GM12878 (cell line): ENCODE measurements at regions not wholly inside any gene's neighbourhood (a gene's known extent, or its start where the extent isn't known, plus 50 kb on each side); places are given as distances from the start of the nearest gene placed in this dataset.

Experiments
- ATAC-seq: fragments of 200-7000 bp; cut with Tn5 transposase; 3 replicates; pipeline ENCODE4 v1.9.1; 2020; ENCODE audit warnings: mild to moderate bottlenecking, moderate library complexity
- BruUV-seq: library from RNA; stranded (reverse); fragments of 400-500 nt; replicated peaks from 2 replicates; lab custom pipeline; 2021; lab: Mats Ljungman, UMichigan
- CTCF ChIA-PET: fragments of 300-600 bp; sonication (Branson Sonifier 250); formaldehyde crosslinking; extraction: SDS; loops from one replicate; lab custom pipeline; 2021; ENCODE audit warnings: inconsistent platforms; lab: Yijun Ruan, JAX
- POLR2A ChIA-PET: fragments of 350-600 bp; formaldehyde crosslinking; extraction: SDS; loops from one replicate; lab custom pipeline; 2021; ENCODE audit warnings: inconsistent platforms; lab: Charles Lee
- RAD21 ChIA-PET: fragments of 300-600 bp; sonication (Branson Sonifier 250); formaldehyde crosslinking; loops from one replicate; lab custom pipeline; 2023; ENCODE audit warnings: antibody characterized with exemption; ENCODE audit not compliant: unreplicated experiment; lab: Charles Lee
- SMC1A ChIA-PET: fragments of 300-600 bp; sonication (Branson Sonifier 250); formaldehyde crosslinking; loops from one replicate; lab custom pipeline; 2023; ENCODE audit not compliant: unreplicated experiment, uncharacterized antibody; lab: Charles Lee
- DNase-seq: peaks from one replicate; pipeline ENCODE4 v3.0.0-alpha.2; 2011; ENCODE audit warnings: low read depth, low spot score
- FAIRE-seq: peaks from 3 replicates; lab custom pipeline; 2011; peaks lifted over from hg19 to GRCh38; lab: Jason Lieb, UNC
- H2AFZ ChIP-seq: 2 replicates; pipeline ENCODE4 v1.6.0; 2011; ENCODE audit warnings: low read depth, low read length, control low read depth; ENCODE audit not compliant: control insufficient read depth
- H3K27ac ChIP-seq: 2 replicates; pipeline ENCODE4 v1.5.1; 2011; ENCODE audit warnings: control low read depth; ENCODE audit not compliant: control insufficient read depth, insufficient read depth
- H3K27me3 ChIP-seq, 2 experiments: replicated peaks in 1 of 2; 2 replicates each; pipeline versions ENCODE4 v1.6.0 to v1.6.1; 2011; ENCODE audit warnings: low read length in 1 of 2; ENCODE audit not compliant: control insufficient read depth in 2 of 2, insufficient read depth in 2 of 2
- H3K36me3 ChIP-seq, 2 experiments: 2 replicates each; pipeline ENCODE4 v1.5.1; 2011; ENCODE audit warnings: low read length in 1 of 2; ENCODE audit not compliant: control insufficient read depth in 2 of 2, insufficient read depth in 2 of 2
- H3K4me1 ChIP-seq: 2 replicates; pipeline ENCODE4 v1.6.1; 2011; ENCODE audit warnings: mild to moderate bottlenecking, low read length, moderate library complexity, mixed read lengths; ENCODE audit not compliant: control insufficient read depth, insufficient read depth
- H3K4me2 ChIP-seq: 2 replicates; pipeline ENCODE4 v1.6.0; 2011; ENCODE audit warnings: control low read depth; ENCODE audit not compliant: control insufficient read depth, insufficient read depth
- H3K4me3 ChIP-seq: fragments of 200-600 bp; sonication (generic); 2 replicates; pipeline ENCODE4 v1.5.1; 2016
- H3K79me2 ChIP-seq: 2 replicates; pipeline ENCODE4 v1.6.0; 2011; ENCODE audit warnings: low read length; ENCODE audit not compliant: control insufficient read depth, insufficient read depth
- H3K9ac ChIP-seq: 2 replicates; pipeline ENCODE4 v1.8.0; 2011; ENCODE audit warnings: low read length, control low read depth, mixed read lengths; ENCODE audit not compliant: control insufficient read depth, insufficient read depth
- H3K9me3 ChIP-seq: replicated peaks from 3 replicates; pipeline ENCODE4 v1.5.1; 2011; ENCODE audit warnings: mild to moderate bottlenecking, low read length; ENCODE audit not compliant: control insufficient read depth, insufficient read depth
- H4K20me1 ChIP-seq: 2 replicates; pipeline ENCODE4 v1.6.0; 2011; ENCODE audit not compliant: control insufficient read depth, insufficient read depth
- ATF2 ChIP-seq: IDR thresholded peaks from 2 replicates; pipeline ENCODE4 v1.6.1; 2012; ENCODE audit warnings: low read length, inconsistent platforms
- BACH1 ChIP-seq: fragments of 450-650 bp; IDR thresholded peaks from 2 replicates; pipeline ENCODE4 v1.6.1; 2017; ENCODE audit warnings: mild to moderate bottlenecking, borderline replicate concordance
- CBX3 ChIP-seq: fragments of 200-600 bp; sonication (generic); IDR thresholded peaks from 2 replicates; pipeline ENCODE4 v1.6.1; 2016; ENCODE audit warnings: low read depth, borderline replicate concordance
- EGR1 ChIP-seq, 2 experiments: IDR thresholded peaks; 1 replicate in 1 of 2; 2 replicates in 1 of 2; pipeline ENCODE4 v1.6.1; 2011 to 2012; ENCODE audit warnings: low read depth in 2 of 2, low read length in 2 of 2, borderline replicate concordance in 1 of 2, mild to moderate bottlenecking in 1 of 2, moderate library complexity in 1 of 2
- FOXK2 ChIP-seq: fragments of 450-650 bp; IDR thresholded peaks from 2 replicates; pipeline ENCODE4 v1.6.1; 2017; ENCODE audit warnings: mild to moderate bottlenecking, moderate library complexity
- HSF1 ChIP-seq: fragments of 150-350 bp; IDR thresholded peaks from 2 replicates; pipeline ENCODE4 v1.6.1; 2014; ENCODE audit warnings: mild to moderate bottlenecking, low read depth, low read length
- MTA3 ChIP-seq: IDR thresholded peaks from 2 replicates; pipeline ENCODE4 v1.6.1; 2012; ENCODE audit warnings: low read length, inconsistent platforms, borderline replicate concordance
- MXI1 ChIP-seq: fragments of 150-350 bp; IDR thresholded peaks from 2 replicates; pipeline ENCODE4 v1.6.1; 2011; ENCODE audit warnings: low read depth, mild to moderate bottlenecking, inconsistent platforms, low read length, improper control_type of control experiment
- MYC ChIP-seq: IDR thresholded peaks from 2 replicates; pipeline ENCODE4 v1.6.1; 2011; ENCODE audit warnings: mild to moderate bottlenecking, low read length, moderate library complexity, inconsistent platforms; ENCODE audit not compliant: insufficient read depth, insufficient replicate concordance, insufficient read length, severe bottlenecking
- NR2C2 ChIP-seq: IDR thresholded peaks from 2 replicates; pipeline ENCODE4 v1.6.1; 2011; ENCODE audit warnings: borderline replicate concordance, low read depth; ENCODE audit not compliant: control insufficient read depth, insufficient read length
- PML ChIP-seq: IDR thresholded peaks from 2 replicates; pipeline ENCODE4 v1.6.1; 2012; ENCODE audit warnings: low read length, inconsistent platforms
- SMAD5 ChIP-seq: IDR thresholded peaks from 2 replicates; pipeline ENCODE4 v1.6.1; 2016; ENCODE audit warnings: antibody characterized with exemption, low read depth
- STAT3 ChIP-seq: IDR thresholded peaks from 2 replicates; pipeline ENCODE4 v1.6.1; 2011; ENCODE audit warnings: low read depth, low read length, improper control_type of control experiment
- USF1 ChIP-seq: IDR thresholded peaks from 2 replicates; pipeline ENCODE4 v1.6.1; 2011; ENCODE audit warnings: borderline replicate concordance, low read depth, mild to moderate bottlenecking, moderate library complexity, mixed read lengths, low read length; ENCODE audit not compliant: insufficient read depth; ENCODE audit errors: extremely low read length
- YBX1 ChIP-seq: fragments of 450-650 bp; IDR thresholded peaks from 2 replicates; pipeline ENCODE4 v1.6.1; 2016; ENCODE audit warnings: antibody characterized with exemption
- ZNF274 ChIP-seq: IDR thresholded peaks from one replicate; pipeline ENCODE4 v1.8.0; 2011; ENCODE audit not compliant: insufficient read length, insufficient read depth
- ZNF687 ChIP-seq: fragments of 450-650 bp; IDR thresholded peaks from 2 replicates; pipeline ENCODE4 v1.6.1; 2017; ENCODE audit warnings: mild to moderate bottlenecking, moderate library complexity
- WGBS: methylation state at CpG from one replicate; pipeline ENCODE4 v1.1.6; 2016; ENCODE audit warnings: low lambda C conversion rate; ENCODE audit not compliant: insufficient replicate concordance, insufficient coverage; ENCODE audit errors: missing lambda C conversion rate; 5-methylcytosine and 5-hydroxymethylcytosine counted together
- in situ Hi-C: fragments of 300-500 bp; cut with MboI; formaldehyde crosslinking; loops from 9 replicates; pipeline ENCODE4 v1.14.3; 2018; ENCODE audit warnings: mixed read lengths
- intact Hi-C: fragments of 100-400 bp; cut with micrococcal nuclease; formaldehyde crosslinking; loops from one replicate; pipeline ENCODE4 v1.14.2; 2022; ENCODE audit not compliant: unreplicated experiment

- no peak for TF ChIP-seq MYC
- TF ChIP-seq BACH1 = no peak
- TF ChIP-seq STAT3 = no peak
- TF ChIP-seq MXI1 = no peak
- TF ChIP-seq, all 136 proteins: peak for 0
These were observed 727.8 kb upstream of the FAM174A start (continued) for GRCh38 chr5:99807346-99807745.

GRCh38 chr5:99795031-99795430 lies 740.1 kb upstream of the FAM174A start:
- no peaks in the 10 kb centered on the region for H3K27me3 ChIP-seq
- H3K4me3 ChIP-seq = no peak overlapping the region
- no peak overlapping the region for H3K9ac ChIP-seq
- no TSS peak for BruUV-seq
- SMC1A ChIA-PET = no interaction called here
- H3K9me3 ChIP-seq = no peaks in the 10 kb centered on the region
- H3K27ac ChIP-seq = no peak overlapping the region
- POLR2A ChIA-PET = no interaction called here
- ATAC-seq (no peak), DNase-seq (no peak), FAIRE-seq (no peak)
- no peaks in the 10 kb centered on the region for H3K4me1 ChIP-seq
- no peaks in the 10 kb centered on the region for H4K20me1 ChIP-seq
- in situ Hi-C loops = no loop called here
- CTCF ChIA-PET = no interaction called here
- H3K4me2 ChIP-seq = no peak overlapping the region
- H3K36me3 ChIP-seq = no peaks in the 10 kb centered on the region
- no peak overlapping the region for H2AFZ ChIP-seq
- 14% methylated on average over 2 of the region's 2 CpGs for WGBS
- RAD21 ChIA-PET = no interaction called here
- TF ChIP-seq ZNF687 = no peak
- TF ChIP-seq ATF2 = no peak
- no peak for TF ChIP-seq FOXK2
- no peak for TF ChIP-seq YBX1
- no peak for TF ChIP-seq PML
- TF ChIP-seq CBX3 = no peak
- TF ChIP-seq SMAD5 = no peak
- no peak for TF ChIP-seq MTA3
- TF ChIP-seq EGR1 (IDR thresholded peaks at IDR 0.05; ENCODE audit: borderline replicate concordance in 1 of 2, low read depth in 2 of 2, low read length in 2 of 2) = no peak
- no peak for TF ChIP-seq HSF1
- TF ChIP-seq NR2C2 = no peak
- TF ChIP-seq ZNF274 = no peak
- TF ChIP-seq USF1 = no peak
- TF ChIP-seq, all 136 proteins: peak for 0
- intact Hi-C loops = no loop called here
- H3K79me2 ChIP-seq = no peaks in the 10 kb centered on the region
